ENCODE measurements at regions not wholly inside any gene's neighbourhood (a gene's known extent, or its start where the extent isn't known, plus 50 kb on each side); places are given as distances from the start of the nearest gene placed in this dataset.
A peak's percentile ranks its signal among the peaks of the same experiment; 100 is the strongest.

- no peak for DNase-seq
These were observed 620.1 kb upstream of the ADAMTS5 start for GRCh38 chr21:27586986-27587385.

GRCh38 chr21:27586326-27586725 lies 619.4 kb upstream of the ADAMTS5 start:
- DNase-seq = no peak

DNA sequence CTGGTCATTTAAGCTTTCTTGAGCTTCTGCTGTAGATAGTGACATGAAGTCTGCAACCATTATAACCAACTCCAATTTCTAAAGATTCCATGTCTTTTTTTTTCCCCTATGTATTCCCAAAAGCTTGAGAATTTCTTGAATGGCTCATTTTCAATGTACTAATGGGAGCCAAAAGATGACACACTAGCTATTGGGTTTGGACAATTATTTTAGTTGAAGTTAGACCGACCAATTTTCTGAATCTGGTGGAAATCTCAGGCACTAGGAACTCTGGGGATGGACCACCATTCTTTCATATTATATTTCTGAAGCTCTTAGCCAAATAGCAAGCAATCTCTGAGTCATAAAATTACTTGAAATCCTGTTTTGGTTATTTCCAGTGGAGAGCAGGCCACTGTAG lies 617.4 kb upstream of the ADAMTS5 start:
- no peak for DNase-seq

GRCh38 chr21:27582948-27583430 lies 616.1 kb upstream of the ADAMTS5 start:
- DNase-seq = peak; percentile 56

GRCh38 chr21:27582246-27582947 lies 615.5 kb upstream of the ADAMTS5 start:
- peak; percentile 68 for DNase-seq

DNA sequence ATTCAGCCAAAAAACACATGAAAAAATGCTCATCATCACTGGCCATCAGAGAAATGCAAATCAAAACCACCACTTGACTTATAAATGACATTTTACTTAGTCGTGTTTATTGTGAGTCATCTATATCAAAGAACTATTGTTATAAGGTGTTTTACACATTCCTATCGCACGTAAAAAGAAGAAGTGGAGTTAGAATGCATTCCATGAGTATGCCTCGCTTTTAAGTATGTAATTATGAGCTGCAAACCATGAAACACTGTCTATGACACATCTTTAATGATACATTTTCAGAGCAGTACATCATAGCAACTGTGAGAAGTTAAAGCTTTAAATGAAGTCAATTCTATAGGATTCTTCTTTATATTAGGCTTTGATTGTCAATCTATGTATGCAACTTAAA lies 614.3 kb upstream of the ADAMTS5 start:
- DNase-seq = peak; percentile 67

DNA sequence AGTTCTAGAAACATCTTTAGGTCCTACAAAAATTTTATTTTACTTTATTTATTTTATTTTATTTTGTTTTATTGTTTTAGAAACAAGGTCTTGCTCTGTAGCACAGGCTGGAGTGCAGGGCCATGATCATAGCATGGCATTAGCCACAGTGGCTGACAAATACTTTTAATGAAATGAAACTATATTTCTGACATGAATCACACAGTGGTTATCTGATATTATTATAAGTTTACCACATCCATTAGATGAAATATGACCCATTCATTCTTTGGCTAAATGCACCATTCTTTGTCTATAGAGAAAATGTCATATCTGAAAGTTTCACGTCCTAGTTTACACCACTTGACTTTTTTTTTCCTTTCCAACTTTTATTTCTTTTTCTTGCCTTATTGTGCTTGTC lies 613.4 kb upstream of the ADAMTS5 start:
- peak; percentile 84 for DNase-seq

DNA sequence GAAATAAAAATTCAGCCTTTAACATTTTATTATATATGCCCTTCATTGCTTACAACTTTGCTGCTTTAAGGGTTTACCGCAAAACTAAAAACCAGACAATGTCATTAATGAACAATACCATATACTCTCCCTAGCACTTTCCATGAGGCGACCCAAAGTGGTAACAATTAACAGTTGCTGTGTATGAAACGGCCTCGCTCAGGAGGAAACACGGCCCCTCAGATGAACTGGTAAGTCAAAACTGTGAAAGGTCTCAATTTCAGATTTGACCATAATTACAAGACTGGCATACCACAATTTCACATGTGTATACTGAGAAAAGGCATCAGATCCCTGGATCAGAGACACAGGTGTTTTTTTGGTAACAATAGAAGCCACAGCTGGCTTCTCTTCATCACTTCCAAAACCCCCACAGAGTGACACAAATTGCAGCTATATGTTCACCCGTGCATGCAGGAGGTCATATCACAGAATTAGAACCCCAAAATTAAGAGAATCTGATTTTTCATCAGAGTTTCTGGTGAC lies 611.9 kb upstream of the ADAMTS5 start:
- DNase-seq = no peak

- DNase-seq = peak; percentile 93
These were observed 605.8 kb upstream of the ADAMTS5 start for GRCh38 chr21:27572696-27573095.

GRCh38 chr21:27571706-27572105 lies 604.8 kb upstream of the ADAMTS5 start:
- peak; percentile 93 for DNase-seq

GRCh38 chr21:27570306-27570868 lies 603.5 kb upstream of the ADAMTS5 start:
- DNase-seq = peak; percentile 99

DNA sequence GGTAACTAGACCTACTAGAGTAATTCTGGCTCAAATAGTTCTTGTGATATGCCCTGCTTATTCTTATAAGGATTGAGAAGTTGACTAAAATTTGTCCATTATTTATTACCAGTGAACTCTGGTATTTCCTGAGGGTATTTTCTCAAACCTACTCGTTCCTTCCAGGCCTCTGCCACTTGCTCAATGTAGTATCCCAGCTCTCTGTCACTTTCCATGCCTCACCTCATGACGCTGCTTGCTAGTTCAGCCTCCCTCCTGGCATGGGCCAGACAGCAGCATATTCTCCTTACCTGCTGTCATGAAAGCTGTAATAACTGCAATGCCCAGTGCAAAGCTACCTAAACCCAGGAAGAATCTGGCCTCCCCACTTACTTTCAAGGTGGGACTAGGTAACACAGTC lies 602.9 kb upstream of the ADAMTS5 start:
- no peak for DNase-seq

DNA sequence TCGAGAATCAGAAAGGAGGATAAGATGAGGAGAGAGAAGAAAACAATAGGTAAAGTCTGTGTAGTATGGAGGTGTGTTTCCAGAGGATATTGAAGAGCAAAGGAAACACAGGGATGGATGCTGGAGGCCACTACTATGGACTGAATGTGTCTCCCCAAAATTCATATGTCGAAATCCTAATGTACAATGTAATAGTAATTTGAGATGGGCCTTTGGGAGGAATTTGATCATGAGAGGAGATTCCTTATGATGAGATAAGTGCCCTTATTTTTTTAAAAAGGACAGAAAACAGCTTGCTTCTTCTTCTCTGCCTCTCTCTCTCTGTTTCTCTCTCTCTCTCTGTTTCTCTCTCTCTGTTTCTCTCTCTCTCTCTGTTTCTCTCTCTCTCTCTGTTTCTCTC lies 602.2 kb upstream of the ADAMTS5 start:
- DNase-seq = peak; percentile 50

DNA sequence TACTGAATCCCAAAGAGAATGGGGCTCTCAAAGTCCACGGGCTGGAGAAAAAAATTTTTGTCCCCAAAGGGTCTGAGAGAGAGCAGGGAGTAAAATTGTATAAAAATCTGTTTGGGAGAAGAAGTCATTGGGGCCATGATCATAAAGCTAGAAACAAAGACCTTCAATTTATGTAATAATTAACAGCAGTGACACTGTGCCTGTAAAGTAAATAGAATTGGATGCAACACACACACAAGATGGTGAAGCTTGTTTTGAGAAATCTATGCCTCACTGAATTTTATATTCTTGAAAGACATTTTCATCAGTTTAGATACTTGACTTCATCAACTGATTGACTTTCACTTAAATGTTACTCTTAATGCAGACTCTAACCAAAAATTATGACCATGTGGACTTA lies 600.5 kb upstream of the ADAMTS5 start:
- DNase-seq = no peak

DNA sequence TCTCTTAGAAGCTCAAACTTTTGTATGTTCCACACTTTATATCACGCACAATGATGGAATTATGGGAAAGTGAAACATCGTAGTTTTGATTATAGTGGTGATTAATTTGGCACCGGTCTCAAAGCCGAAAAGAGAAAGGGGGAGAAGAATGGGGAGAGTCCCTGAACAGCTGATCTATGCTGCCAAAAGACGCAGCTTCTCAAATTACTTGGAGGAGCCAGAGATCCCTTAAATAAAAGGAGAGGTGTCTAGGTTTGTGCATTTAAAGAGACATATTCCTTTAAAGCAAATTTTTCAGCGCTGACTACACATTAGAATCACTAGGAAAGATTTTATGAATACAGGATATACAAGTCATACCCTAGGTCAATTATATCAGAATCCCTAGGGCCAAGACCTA lies 599.6 kb upstream of the ADAMTS5 start:
- DNase-seq = no peak

- DNase-seq = no peak
These were observed 598.5 kb upstream of the ADAMTS5 start for GRCh38 chr21:27565364-27565763.

- peak; percentile 77 for DNase-seq
These were observed 597.9 kb upstream of the ADAMTS5 start for GRCh38 chr21:27564684-27565301.

- DNase-seq = no peak
These were observed 595.4 kb upstream of the ADAMTS5 start for GRCh38 chr21:27562303-27562702.

GRCh38 chr21:27561116-27561515 lies 594.2 kb upstream of the ADAMTS5 start:
- DNase-seq = no peak

GRCh38 chr21:27557356-27557755 lies 590.5 kb upstream of the ADAMTS5 start:
- peak; percentile 65 for DNase-seq

GRCh38 chr21:27555996-27556395 lies 589.1 kb upstream of the ADAMTS5 start:
- DNase-seq = peak; percentile 86

DNA sequence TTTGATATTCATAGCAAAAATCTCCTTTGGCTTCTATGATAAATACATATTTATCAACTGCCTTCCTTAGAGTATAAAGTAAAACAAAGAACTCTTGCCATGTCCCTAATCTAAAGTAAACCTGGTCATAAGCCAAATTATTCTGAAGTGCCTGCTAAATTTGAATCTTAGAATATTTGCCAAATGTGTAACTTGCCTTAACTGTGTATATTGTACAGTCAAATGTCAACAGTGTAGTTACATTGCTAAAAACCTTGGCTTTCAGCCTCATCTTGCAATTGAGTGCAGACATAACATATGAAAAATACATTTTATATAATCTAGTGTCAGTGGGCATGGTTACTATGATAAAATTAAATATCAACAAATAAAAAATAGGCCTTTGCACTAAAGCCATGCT lies 583.4 kb upstream of the ADAMTS5 start:
- DNase-seq = peak; percentile 39

DNA sequence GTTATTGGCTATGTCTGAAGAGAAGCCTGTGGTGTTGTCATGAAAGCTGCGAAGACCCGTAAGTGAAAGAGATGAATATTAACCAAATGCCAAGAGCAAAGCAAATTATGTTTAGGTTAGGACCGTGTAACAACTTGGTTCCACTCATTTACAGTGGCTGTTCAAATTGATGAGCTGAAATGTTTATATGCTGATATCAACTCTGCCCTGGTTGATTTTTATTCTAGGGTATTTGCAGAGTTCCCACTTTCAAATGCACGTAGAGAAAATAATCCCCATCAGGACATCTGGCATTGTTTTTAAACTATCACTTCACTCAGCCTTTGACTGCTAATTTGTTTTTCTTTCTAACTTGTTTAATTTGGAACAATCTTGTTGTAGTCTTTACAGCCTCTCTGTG lies 581.6 kb upstream of the ADAMTS5 start:
- DNase-seq = no peak
